H1 (cell line): ENCODE measurements at regions not wholly inside any gene's neighbourhood (a gene's known extent, or its start where the extent isn't known, plus 50 kb on each side); places are given as distances from the start of the nearest gene placed in this dataset.

Experiments used
- CTCF ChIA-PET: fragments of 300-600 bp; sonication (Branson Sonifier 250); formaldehyde crosslinking; loops from one replicate; lab custom pipeline; 2021; ENCODE audit not compliant: partially characterized antibody; lab: Charles Lee
- POLR2A ChIA-PET: fragments of 300-600 bp; sonication (Branson Sonifier 250); formaldehyde crosslinking; loops from one replicate; lab custom pipeline; 2021; ENCODE audit warnings: inconsistent platforms; ENCODE audit not compliant: partially characterized antibody; lab: Charles Lee
- DNase-seq, 2 experiments: peaks; one replicate each; pipeline versions ENCODE4 v3.0.0 to v3.0.0-alpha.2; 2010 to 2022; ENCODE audit warnings: low spot score in 2 of 2, low read depth in 1 of 2, mixed read lengths in 1 of 2
- FAIRE-seq: peaks from 2 replicates; lab custom pipeline; 2011; peaks lifted over from hg19 to GRCh38; lab: Jason Lieb, UNC
- H2AFZ ChIP-seq: 2 replicates; pipeline ENCODE4 v1.8.1; 2012; ENCODE audit warnings: low read length, inconsistent platforms
- H2AK5ac ChIP-seq: 2 replicates; pipeline ENCODE4 v1.6.1; 2013; ENCODE audit warnings: low read depth, low read length
- H2BK120ac ChIP-seq: replicated peaks from 2 replicates; pipeline ENCODE3; 2013; ENCODE audit warnings: low read depth, low read length, inconsistent platforms
- H2BK12ac ChIP-seq: 2 replicates; pipeline ENCODE4 v1.6.1; 2013; ENCODE audit warnings: low read depth, low read length
- H2BK15ac ChIP-seq: 2 replicates; pipeline ENCODE4 v1.6.1; 2013; ENCODE audit warnings: low read length
- H2BK20ac ChIP-seq: 2 replicates; pipeline ENCODE4 v1.6.1; 2013; ENCODE audit warnings: low read length
- H2BK5ac ChIP-seq: 2 replicates; pipeline ENCODE4 v1.6.1; 2013; ENCODE audit warnings: low read depth, low read length
- H3K14ac ChIP-seq: 2 replicates; pipeline ENCODE4 v1.6.1; 2013; ENCODE audit warnings: inconsistent platforms; ENCODE audit not compliant: insufficient read length
- H3K18ac ChIP-seq: 2 replicates; pipeline ENCODE4 v1.6.1; 2013; ENCODE audit warnings: low read length; ENCODE audit errors: extremely low read depth
- H3K23ac ChIP-seq: 2 replicates; pipeline ENCODE4 v1.6.1; 2013; ENCODE audit warnings: inconsistent platforms; ENCODE audit not compliant: insufficient read length
- H3K23me2 ChIP-seq: 2 replicates; pipeline ENCODE4 v1.6.1; 2013; ENCODE audit warnings: low read depth, low read length
- H3K27ac ChIP-seq: 2 replicates; pipeline ENCODE4 v1.6.1; 2011; ENCODE audit warnings: low read depth, low read length, inconsistent platforms
- H3K27me3 ChIP-seq, 4 experiments: replicated peaks in 1 of 4; 1 replicate in 1 of 4; 2 replicates in 3 of 4; pipeline versions ENCODE4 v1.6.1 to v1.8.1; 2011 to 2013; ENCODE audit warnings: low read length in 3 of 4, mild to moderate bottlenecking in 3 of 4, inconsistent platforms in 2 of 4, mixed read lengths in 2 of 4, moderate library complexity in 1 of 4; ENCODE audit not compliant: control insufficient read depth in 3 of 4, insufficient read depth in 3 of 4; ENCODE audit errors: extremely low read depth in 1 of 4
- H3K36me3 ChIP-seq, 4 experiments: 2 replicates each; pipeline versions ENCODE4 v1.6.1 to v1.8.1; 2011 to 2013; ENCODE audit warnings: mild to moderate bottlenecking in 4 of 4, low read length in 3 of 4, moderate library complexity in 2 of 4, control low read depth in 1 of 4, inconsistent platforms in 1 of 4; ENCODE audit not compliant: insufficient read depth in 4 of 4, control insufficient read depth in 2 of 4
- H3K4ac ChIP-seq: replicated peaks from 2 replicates; pipeline ENCODE3; 2013; ENCODE audit warnings: low read length, low read depth, mixed read lengths, inconsistent platforms; ENCODE audit not compliant: insufficient read length
- H3K4me1 ChIP-seq, 4 experiments: replicated peaks in 1 of 4; 1 replicate in 1 of 4; 2 replicates in 3 of 4; pipeline versions ENCODE4 v1.6.1 to v1.8.1; 2011 to 2013; ENCODE audit warnings: low read length in 3 of 4, inconsistent platforms in 2 of 4, mixed read lengths in 1 of 4; ENCODE audit not compliant: insufficient read depth in 4 of 4, control insufficient read depth in 3 of 4
- H3K4me2 ChIP-seq, 2 experiments: 2 replicates each; pipeline versions ENCODE4 v1.6.1 to v1.8.1; 2011 to 2013; ENCODE audit warnings: low read depth in 2 of 2, low read length in 2 of 2, control low read depth in 1 of 2, inconsistent platforms in 1 of 2, mild to moderate bottlenecking in 1 of 2; ENCODE audit not compliant: insufficient read depth in 1 of 2
- H3K4me3 ChIP-seq, 4 experiments: fragments of 200-600, 300-600 bp in 1 of 4; sonication (generic), shearing (Covaris generic), sonication (Bioruptor Twin) in 1 of 4; 2 replicates each; pipeline versions ENCODE4 v1.5.1 to v1.8.1; 2011 to 2016; ENCODE audit warnings: low read length in 4 of 4, low read depth in 3 of 4, control low read depth in 2 of 4, inconsistent platforms in 2 of 4, mild to moderate bottlenecking in 2 of 4, mixed read lengths in 1 of 4, moderate library complexity in 1 of 4; ENCODE audit not compliant: insufficient read depth in 2 of 4; ENCODE audit errors: extremely low read depth in 1 of 4
- H3K56ac ChIP-seq: replicated peaks from 2 replicates; pipeline ENCODE3; 2013; ENCODE audit warnings: low read depth, mild to moderate bottlenecking, mixed read lengths, low read length, inconsistent platforms; ENCODE audit not compliant: insufficient read length
- H3K79me1 ChIP-seq: 2 replicates; pipeline ENCODE4 v1.6.1; 2013; ENCODE audit warnings: low read depth, low read length, control low read depth
- H3K79me2 ChIP-seq, 2 experiments: 2 replicates each; pipeline versions ENCODE4 v1.6.1 to v1.8.1; 2012 to 2013; ENCODE audit warnings: low read length in 2 of 2, mild to moderate bottlenecking in 2 of 2, inconsistent platforms in 1 of 2; ENCODE audit not compliant: insufficient read depth in 2 of 2, control insufficient read depth in 1 of 2
- H3K9ac ChIP-seq, 4 experiments: replicated peaks in 1 of 4; 1 replicate in 1 of 4; 2 replicates in 3 of 4; pipeline versions ENCODE4 v1.6.1 to v1.8.1; 2011 to 2013; ENCODE audit warnings: low read depth in 3 of 4, low read length in 3 of 4, control low read depth in 2 of 4, mild to moderate bottlenecking in 2 of 4, moderate library complexity in 2 of 4, inconsistent platforms in 1 of 4; ENCODE audit errors: extremely low read depth in 1 of 4
- H3K9me3 ChIP-seq, 2 experiments: 2 replicates each; pipeline versions ENCODE4 v1.6.1 to v1.8.1; 2012 to 2013; ENCODE audit warnings: mild to moderate bottlenecking in 2 of 2, moderate library complexity in 2 of 2, control low read depth in 1 of 2, inconsistent platforms in 1 of 2, low read depth in 1 of 2, low read length in 1 of 2, mixed read lengths in 1 of 2; ENCODE audit not compliant: insufficient read depth in 2 of 2
- H4K20me1 ChIP-seq, 2 experiments: replicated peaks in 1 of 2; 2 replicates each; pipeline versions ENCODE3 to v1.8.1; 2011 to 2013; ENCODE audit warnings: inconsistent platforms in 2 of 2, low read length in 2 of 2, mild to moderate bottlenecking in 1 of 2; ENCODE audit not compliant: insufficient read depth in 2 of 2, control insufficient read depth in 1 of 2
- H4K5ac ChIP-seq: 2 replicates; pipeline ENCODE4 v1.6.1; 2013; ENCODE audit warnings: low read length, low read depth, mixed read lengths, inconsistent platforms; ENCODE audit not compliant: insufficient read length
- H4K8ac ChIP-seq: 2 replicates; pipeline ENCODE4 v1.8.0; 2013; ENCODE audit warnings: mild to moderate bottlenecking, moderate library complexity, low read length, inconsistent platforms; ENCODE audit not compliant: insufficient read depth; ENCODE audit errors: extremely low read depth
- H4K91ac ChIP-seq: replicated peaks from 2 replicates; pipeline ENCODE3; 2013; ENCODE audit warnings: low read length, mixed read lengths, inconsistent platforms; ENCODE audit not compliant: insufficient read length
- ASH2L ChIP-seq: fragments of 200-600, 300-600 bp; sonication (generic); IDR thresholded peaks from one replicate; pipeline ENCODE4 v1.7.1; 2017; ENCODE audit warnings: low read length
- BACH1 ChIP-seq: IDR thresholded peaks from 2 replicates; pipeline ENCODE4 v1.6.1; 2012; ENCODE audit warnings: low read length, improper control_type of control experiment
- BCL11A ChIP-seq, 2 experiments: IDR thresholded peaks; one replicate each; pipeline ENCODE4 v1.6.1; 2011; ENCODE audit warnings: low read depth in 2 of 2, low read length in 2 of 2, mild to moderate bottlenecking in 2 of 2
- CEBPB ChIP-seq: IDR thresholded peaks from 2 replicates; pipeline ENCODE4 v1.6.1; 2012; ENCODE audit warnings: low read depth, low read length
- FOSL1 ChIP-seq: IDR thresholded peaks from 2 replicates; pipeline ENCODE4 v1.6.1; 2011; ENCODE audit warnings: mild to moderate bottlenecking, low read depth, low read length, moderate library complexity; ENCODE audit not compliant: insufficient read depth
- JUN ChIP-seq: IDR thresholded peaks from 2 replicates; pipeline ENCODE4 v1.6.1; 2011; ENCODE audit warnings: low read depth, mild to moderate bottlenecking, improper control_type of control experiment, low read length
- POLR2AphosphoS5 ChIP-seq: IDR thresholded peaks from 2 replicates; pipeline ENCODE4 v1.6.1; 2011; ENCODE audit warnings: low read depth, low read length
- SIN3A ChIP-seq, 2 experiments: IDR thresholded peaks in 1 of 2; conservative IDR thresholded peaks in 1 of 2; 2 replicates each; pipeline ENCODE4 v1.6.1; 2011 to 2012; ENCODE audit warnings: low read length in 2 of 2, improper control_type of control experiment in 1 of 2, low read depth in 1 of 2, mild to moderate bottlenecking in 1 of 2
- SIRT6 ChIP-seq: IDR thresholded peaks from one replicate; pipeline ENCODE4 v1.7.1; 2012; ENCODE audit warnings: low read length, inconsistent platforms
- TAF1 ChIP-seq: IDR thresholded peaks from 2 replicates; pipeline ENCODE4 v1.6.1; 2011; ENCODE audit warnings: mild to moderate bottlenecking, low read depth, low read length
- TEAD4 ChIP-seq: IDR thresholded peaks from 2 replicates; pipeline ENCODE4 v1.6.1; 2012; ENCODE audit warnings: low read depth, low read length, inconsistent platforms, mixed read lengths
- YY1 ChIP-seq: IDR thresholded peaks from 2 replicates; pipeline ENCODE4 v1.6.1; 2011; ENCODE audit warnings: low read depth, mild to moderate bottlenecking, low read length
- WGBS, 2 experiments: shearing (Covaris generic) in 1 of 2; methylation state at CpG; one replicate each; pipeline versions ENCODE4 v1.1.6 to v1.1.7; 2013 to 2015; ENCODE audit warnings: low lambda C conversion rate in 2 of 2, mixed read lengths in 2 of 2, inconsistent platforms in 1 of 2, low coverage in 1 of 2, missing lambda C conversion rate in 1 of 2; ENCODE audit not compliant: insufficient replicate concordance in 2 of 2, insufficient coverage in 1 of 2, insufficient read length in 1 of 2; ENCODE audit errors: extremely low coverage in 1 of 2, missing lambda C conversion rate in 1 of 2; 5-methylcytosine and 5-hydroxymethylcytosine counted together
- TF ChIP-seq, protein P1 (sequence below), 3 experiments: IDR thresholded peaks; 1 replicate in 2 of 3; 2 replicates in 1 of 3; pipeline versions ENCODE4 v1.5.1 to v1.6.1; 2011; ENCODE audit warnings: low read length in 3 of 3, mild to moderate bottlenecking in 3 of 3, inconsistent platforms in 2 of 3, low read depth in 1 of 3, moderate library complexity in 1 of 3; ENCODE audit not compliant: insufficient read depth in 1 of 3; ENCODE audit errors: control extremely low read depth in 1 of 3
- TF ChIP-seq, protein P2 (sequence below): IDR thresholded peaks from 2 replicates; pipeline ENCODE4 v1.6.1; 2012; ENCODE audit warnings: inconsistent platforms

DNA sequence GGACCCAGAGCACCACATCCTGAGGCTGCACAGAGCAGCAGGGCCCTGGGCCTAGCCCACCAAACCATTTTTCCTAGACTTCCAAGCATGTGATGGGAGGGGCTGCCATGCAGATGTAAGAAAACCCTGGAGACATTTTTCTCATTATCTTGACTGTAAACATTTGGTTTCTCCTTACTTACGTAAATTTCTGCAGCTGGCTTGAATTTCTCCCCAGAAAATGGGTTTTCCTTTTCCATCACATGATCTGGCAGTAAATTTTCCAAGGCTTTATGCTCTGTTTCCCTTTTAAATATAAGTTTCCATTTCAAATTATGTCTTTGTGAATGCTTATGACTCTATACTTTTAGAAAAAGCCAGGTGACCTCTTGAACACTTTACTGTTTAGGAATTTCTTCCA lies 945.9 kb upstream of the NDST4 start:
- POLR2A ChIA-PET: no interaction called here
- no peaks in the 10 kb centered on the region for H3K23me2 ChIP-seq
- no peak overlapping the region for H4K91ac ChIP-seq
- no peaks in the 10 kb centered on the region for H3K27me3 ChIP-seq
- no peak overlapping the region for H2BK15ac ChIP-seq
- no peak overlapping the region for H3K4ac ChIP-seq
- H3K4me1 ChIP-seq: no peaks in the 10 kb centered on the region
- H3K14ac ChIP-seq: no peak overlapping the region
- no peak overlapping the region for H3K56ac ChIP-seq
- no peak overlapping the region for H4K5ac ChIP-seq
- H3K79me2 ChIP-seq: no peaks in the 10 kb centered on the region
- H3K23ac ChIP-seq: no peak overlapping the region
- DNase-seq (no peak), FAIRE-seq (no peak)
- no peak overlapping the region for H2BK20ac ChIP-seq
- WGBS, 2 experiments: 94% methylated on average over 1 of the region's 1 CpG; no CpG with 5 or more reads in 1 of the 2 experiments
- H2AFZ ChIP-seq: no peak overlapping the region
- no peaks in the 10 kb centered on the region for H3K79me1 ChIP-seq
- no peak overlapping the region for H3K27ac ChIP-seq
- CTCF ChIA-PET: no interaction called here
- H3K18ac ChIP-seq: no peak overlapping the region
- H3K9ac ChIP-seq: no peak overlapping the region
- H4K20me1 ChIP-seq: no peaks in the 10 kb centered on the region
- H3K4me2 ChIP-seq: no peak overlapping the region
- peaks cover 0 to 7% of the 10 kb centered on the region in 2 experiments; a peak in 1 of 4 replicates for H3K9me3 ChIP-seq
- H2BK12ac ChIP-seq: no peak overlapping the region
- H3K4me3 ChIP-seq: no peak overlapping the region
- no peak overlapping the region for H2BK5ac ChIP-seq
- H2AK5ac ChIP-seq: no peak overlapping the region
- H4K8ac ChIP-seq: no peak overlapping the region
- no peaks in the 10 kb centered on the region for H3K36me3 ChIP-seq
- no peak overlapping the region for H2BK120ac ChIP-seq
- TF ChIP-seq, protein P1, sequence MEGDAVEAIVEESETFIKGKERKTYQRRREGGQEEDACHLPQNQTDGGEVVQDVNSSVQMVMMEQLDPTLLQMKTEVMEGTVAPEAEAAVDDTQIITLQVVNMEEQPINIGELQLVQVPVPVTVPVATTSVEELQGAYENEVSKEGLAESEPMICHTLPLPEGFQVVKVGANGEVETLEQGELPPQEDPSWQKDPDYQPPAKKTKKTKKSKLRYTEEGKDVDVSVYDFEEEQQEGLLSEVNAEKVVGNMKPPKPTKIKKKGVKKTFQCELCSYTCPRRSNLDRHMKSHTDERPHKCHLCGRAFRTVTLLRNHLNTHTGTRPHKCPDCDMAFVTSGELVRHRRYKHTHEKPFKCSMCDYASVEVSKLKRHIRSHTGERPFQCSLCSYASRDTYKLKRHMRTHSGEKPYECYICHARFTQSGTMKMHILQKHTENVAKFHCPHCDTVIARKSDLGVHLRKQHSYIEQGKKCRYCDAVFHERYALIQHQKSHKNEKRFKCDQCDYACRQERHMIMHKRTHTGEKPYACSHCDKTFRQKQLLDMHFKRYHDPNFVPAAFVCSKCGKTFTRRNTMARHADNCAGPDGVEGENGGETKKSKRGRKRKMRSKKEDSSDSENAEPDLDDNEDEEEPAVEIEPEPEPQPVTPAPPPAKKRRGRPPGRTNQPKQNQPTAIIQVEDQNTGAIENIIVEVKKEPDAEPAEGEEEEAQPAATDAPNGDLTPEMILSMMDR (IDR thresholded peaks at IDR 0.05; ENCODE audit: control extremely low read depth in 1 of 3, insufficient read depth in 1 of 3, low read depth in 1 of 3, low read length in 3 of 3): no peak
- TF ChIP-seq CEBPB: no peak
- TF ChIP-seq SIN3A (conservative IDR thresholded peaks at IDR 0.05 in 1 of 2, IDR thresholded peaks at IDR 0.05 in 1 of 2; ENCODE audit: low read depth in 1 of 2, low read length in 2 of 2): no peak
- TF ChIP-seq SIRT6: no peak
- no peak for TF ChIP-seq BCL11A (IDR thresholded peaks at IDR 0.05; ENCODE audit: low read depth in 2 of 2, low read length in 2 of 2)
- TF ChIP-seq YY1: no peak
- TF ChIP-seq, protein P2, sequence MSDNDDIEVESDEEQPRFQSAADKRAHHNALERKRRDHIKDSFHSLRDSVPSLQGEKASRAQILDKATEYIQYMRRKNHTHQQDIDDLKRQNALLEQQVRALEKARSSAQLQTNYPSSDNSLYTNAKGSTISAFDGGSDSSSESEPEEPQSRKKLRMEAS: no peak
- TF ChIP-seq FOSL1: no peak
- TF ChIP-seq ASH2L: no peak
- no peak for TF ChIP-seq TAF1
- TF ChIP-seq BACH1: no peak
- no peak for TF ChIP-seq TEAD4
- TF ChIP-seq JUN: no peak
- no peak for TF ChIP-seq POLR2AphosphoS5
